GM06990 (cell line): ENCODE measurements at regions not wholly inside any gene's neighbourhood (a gene's known extent, or its start where the extent isn't known, plus 50 kb on each side); places are given as distances from the start of the nearest gene placed in this dataset.

ENCODE experiments used
- DNase-seq: peaks from one replicate; pipeline ENCODE4 v3.0.0-alpha.2; 2011; ENCODE audit not compliant: insufficient read length; ENCODE audit errors: extremely low read depth
- H3K27me3 ChIP-seq: replicated peaks from 2 replicates; pipeline ENCODE4 v1.6.0; 2011; ENCODE audit warnings: low read length; ENCODE audit not compliant: control insufficient read depth, insufficient read depth
- H3K36me3 ChIP-seq: 2 replicates; pipeline ENCODE4 v1.5.1; 2011; ENCODE audit warnings: low read length; ENCODE audit not compliant: control insufficient read depth, insufficient read depth
- H3K4me3 ChIP-seq: replicated peaks from 2 replicates; pipeline ENCODE4 v1.5.1; 2011; ENCODE audit warnings: low read depth, mild to moderate bottlenecking, control low read depth, low read length
- CTCF ChIP-seq: IDR thresholded peaks from 2 replicates; pipeline ENCODE4 v1.5.1; 2011; ENCODE audit warnings: low read length, control low read depth, mild to moderate bottlenecking, inconsistent platforms; ENCODE audit not compliant: insufficient read depth, poor library complexity, severe bottlenecking

- TF ChIP-seq CTCF = no peak
- H3K36me3 ChIP-seq = no peaks in the 10 kb centered on the region
- H3K4me3 ChIP-seq = no peak overlapping the region
- no peaks in the 10 kb centered on the region for H3K27me3 ChIP-seq
- DNase-seq = no peak
Measured at GRCh38 chr17:13182854-13183253, 165.0 kb upstream of the ELAC2 start.

- H3K4me3 ChIP-seq = no peak overlapping the region
- H3K36me3 ChIP-seq = no peaks in the 10 kb centered on the region
- DNase-seq = no peak
- no peaks in the 10 kb centered on the region for H3K27me3 ChIP-seq
- no peak for TF ChIP-seq CTCF
Measured at GRCh38 chr17:13182450-13182849, 164.6 kb upstream of the ELAC2 start.

GRCh38 chr17:13181683-13182082, 163.9 kb upstream of the ELAC2 start:
- TF ChIP-seq CTCF = no peak
- Histone ChIP-seq H3K36me3 (no peaks in the 10 kb centered on the region), H3K4me3 (no peak overlapping the region), H3K27me3 (no peaks in the 10 kb centered on the region)
- no peak for DNase-seq

GRCh38 chr17:13176436-13176835, 158.6 kb upstream of the ELAC2 start:
- Histone ChIP-seq H3K36me3 (no peaks in the 10 kb centered on the region), H3K4me3 (no peak overlapping the region), H3K27me3 (no peaks in the 10 kb centered on the region)
- no peak for DNase-seq
- TF ChIP-seq CTCF = no peak

- Histone ChIP-seq H3K27me3 (no peaks in the 10 kb centered on the region), H3K36me3 (no peaks in the 10 kb centered on the region), H3K4me3 (no peak overlapping the region)
- TF ChIP-seq CTCF = no peak
- DNase-seq = no peak
Measured at GRCh38 chr17:13171790-13172189, 154.0 kb upstream of the ELAC2 start.

- no peak for DNase-seq
- Histone ChIP-seq H3K36me3 (no peaks in the 10 kb centered on the region), H3K27me3 (no peaks in the 10 kb centered on the region), H3K4me3 (no peak overlapping the region)
- no peak for TF ChIP-seq CTCF
Measured at GRCh38 chr17:13162361-13162760, 144.5 kb upstream of the ELAC2 start.
